ENCODE measurements at regions not wholly inside any gene's neighbourhood (a gene's known extent, or its start where the extent isn't known, plus 50 kb on each side); places are given as distances from the start of the nearest gene placed in this dataset.
"Not testable (repeated sequence)": the region's sequence is repeated elsewhere in the genome, so short reads cannot be mapped to it uniquely, and the experiment has no call there.

DNA sequence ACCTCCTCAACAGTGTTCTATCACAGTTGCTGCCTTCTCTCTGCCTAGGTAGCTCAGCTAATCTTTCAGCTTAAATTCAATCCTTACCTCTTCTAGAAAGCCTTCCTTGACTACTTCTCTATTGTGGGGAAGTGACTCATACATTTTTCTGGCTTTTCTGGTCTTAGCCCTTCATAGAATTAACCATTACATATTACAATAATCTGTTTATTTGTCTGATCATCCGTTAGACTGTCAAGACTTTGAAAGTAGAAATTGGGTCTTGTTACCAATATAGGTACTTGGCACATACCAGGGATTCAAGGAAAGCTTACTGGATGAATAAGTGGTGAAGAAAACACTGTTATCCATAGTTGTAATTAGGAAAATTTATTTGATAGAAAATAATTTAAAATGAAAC, 89.6 kb downstream of the FANCF start (continued):
- TF ChIP-seq, protein P1, sequence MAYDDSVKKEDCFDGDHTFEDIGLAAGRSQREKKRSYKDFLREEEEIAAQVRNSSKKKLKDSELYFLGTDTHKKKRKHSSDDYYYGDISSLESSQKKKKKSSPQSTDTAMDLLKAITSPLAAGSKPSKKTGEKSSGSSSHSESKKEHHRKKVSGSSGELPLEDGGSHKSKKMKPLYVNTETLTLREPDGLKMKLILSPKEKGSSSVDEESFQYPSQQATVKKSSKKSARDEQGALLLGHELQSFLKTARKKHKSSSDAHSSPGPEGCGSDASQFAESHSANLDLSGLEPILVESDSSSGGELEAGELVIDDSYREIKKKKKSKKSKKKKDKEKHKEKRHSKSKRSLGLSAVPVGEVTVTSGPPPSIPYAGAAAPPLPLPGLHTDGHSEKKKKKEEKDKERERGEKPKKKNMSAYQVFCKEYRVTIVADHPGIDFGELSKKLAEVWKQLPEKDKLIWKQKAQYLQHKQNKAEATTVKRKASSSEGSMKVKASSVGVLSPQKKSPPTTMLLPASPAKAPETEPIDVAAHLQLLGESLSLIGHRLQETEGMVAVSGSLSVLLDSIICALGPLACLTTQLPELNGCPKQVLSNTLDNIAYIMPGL (CRISPR knock-in tag; IDR thresholded peaks at IDR 0.05) = no peak
- TF ChIP-seq, protein P2, sequence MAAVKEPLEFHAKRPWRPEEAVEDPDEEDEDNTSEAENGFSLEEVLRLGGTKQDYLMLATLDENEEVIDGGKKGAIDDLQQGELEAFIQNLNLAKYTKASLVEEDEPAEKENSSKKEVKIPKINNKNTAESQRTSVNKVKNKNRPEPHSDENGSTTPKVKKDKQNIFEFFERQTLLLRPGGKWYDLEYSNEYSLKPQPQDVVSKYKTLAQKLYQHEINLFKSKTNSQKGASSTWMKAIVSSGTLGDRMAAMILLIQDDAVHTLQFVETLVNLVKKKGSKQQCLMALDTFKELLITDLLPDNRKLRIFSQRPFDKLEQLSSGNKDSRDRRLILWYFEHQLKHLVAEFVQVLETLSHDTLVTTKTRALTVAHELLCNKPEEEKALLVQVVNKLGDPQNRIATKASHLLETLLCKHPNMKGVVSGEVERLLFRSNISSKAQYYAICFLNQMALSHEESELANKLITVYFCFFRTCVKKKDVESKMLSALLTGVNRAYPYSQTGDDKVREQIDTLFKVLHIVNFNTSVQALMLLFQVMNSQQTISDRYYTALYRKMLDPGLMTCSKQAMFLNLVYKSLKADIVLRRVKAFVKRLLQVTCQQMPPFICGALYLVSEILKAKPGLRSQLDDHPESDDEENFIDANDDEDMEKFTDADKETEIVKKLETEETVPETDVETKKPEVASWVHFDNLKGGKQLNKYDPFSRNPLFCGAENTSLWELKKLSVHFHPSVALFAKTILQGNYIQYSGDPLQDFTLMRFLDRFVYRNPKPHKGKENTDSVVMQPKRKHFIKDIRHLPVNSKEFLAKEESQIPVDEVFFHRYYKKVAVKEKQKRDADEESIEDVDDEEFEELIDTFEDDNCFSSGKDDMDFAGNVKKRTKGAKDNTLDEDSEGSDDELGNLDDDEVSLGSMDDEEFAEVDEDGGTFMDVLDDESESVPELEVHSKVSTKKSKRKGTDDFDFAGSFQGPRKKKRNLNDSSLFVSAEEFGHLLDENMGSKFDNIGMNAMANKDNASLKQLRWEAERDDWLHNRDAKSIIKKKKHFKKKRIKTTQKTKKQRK (IDR thresholded peaks at IDR 0.05; ENCODE audit: borderline replicate concordance, low read depth, low read length) = no peak
- TF ChIP-seq THRAP3 (IDR thresholded peaks at IDR 0.05; ENCODE audit: borderline replicate concordance) = no peak
- no peak for TF ChIP-seq CHD4 (IDR thresholded peaks at IDR 0.05; ENCODE audit: insufficient read depth, insufficient replicate concordance, low read depth, low read length, poor library complexity, severe bottlenecking)
- TF ChIP-seq, protein P3, sequence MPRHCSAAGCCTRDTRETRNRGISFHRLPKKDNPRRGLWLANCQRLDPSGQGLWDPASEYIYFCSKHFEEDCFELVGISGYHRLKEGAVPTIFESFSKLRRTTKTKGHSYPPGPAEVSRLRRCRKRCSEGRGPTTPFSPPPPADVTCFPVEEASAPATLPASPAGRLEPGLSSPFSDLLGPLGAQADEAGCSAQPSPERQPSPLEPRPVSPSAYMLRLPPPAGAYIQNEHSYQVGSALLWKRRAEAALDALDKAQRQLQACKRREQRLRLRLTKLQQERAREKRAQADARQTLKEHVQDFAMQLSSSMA (CRISPR knock-in tag; IDR thresholded peaks at IDR 0.05) = no peak

DNA sequence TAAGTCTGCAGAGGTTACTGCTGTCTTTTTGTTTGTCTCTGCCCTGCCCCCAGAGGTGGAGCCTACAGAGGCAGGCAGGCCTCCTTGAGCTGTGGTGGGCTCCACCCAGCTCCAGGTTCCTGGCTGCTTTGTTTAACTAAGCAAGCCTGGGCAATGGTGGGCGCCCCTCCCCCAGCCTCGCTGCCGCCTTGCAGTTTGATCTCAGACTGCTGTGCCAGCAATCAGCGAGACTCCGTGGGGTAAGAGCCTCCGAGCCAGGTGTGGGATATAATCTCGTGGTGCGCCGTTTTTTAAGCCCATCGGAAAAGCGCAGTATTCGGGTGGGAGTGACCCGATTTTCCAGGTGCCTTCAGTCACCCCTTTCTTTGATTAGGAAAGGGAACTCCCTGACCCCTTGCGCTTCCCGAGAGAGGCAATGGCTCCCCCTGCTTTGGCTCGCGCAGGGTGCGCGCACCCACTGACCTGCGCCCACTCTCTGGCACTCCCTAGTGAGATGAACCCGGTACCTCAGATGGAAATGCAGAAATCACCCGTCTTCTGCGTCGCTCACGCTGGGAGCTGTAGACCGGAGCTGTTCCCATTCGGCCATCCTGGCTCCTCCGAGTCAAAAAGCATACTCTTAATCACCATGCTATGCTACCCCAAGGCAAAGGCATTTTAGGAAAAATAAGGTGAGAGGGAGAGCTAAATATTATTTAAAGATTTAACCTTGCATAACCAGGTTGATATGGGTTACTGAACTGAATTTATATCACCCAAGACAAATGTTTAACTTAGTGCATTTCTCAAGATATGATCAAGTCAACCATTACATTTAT, 96.8 kb downstream of the FANCF start:
- not testable (repeated sequence) for FAIRE-seq

More for the DNA sequence above, 96.8 kb downstream of the FANCF start:
- ATAC-seq; H3K27me3 ChIP-seq (ENCODE audit: control insufficient read depth in 2 of 2, insufficient read depth in 2 of 2, low read length in 2 of 2); BruUV-seq (replicated peaks); H4K20me1 ChIP-seq (replicated peaks; ENCODE audit: control insufficient read depth, insufficient read depth, low read length); POLR2A ChIA-PET; H2AFZ ChIP-seq (ENCODE audit: low read depth, low read length); H3K79me2 ChIP-seq (ENCODE audit: control insufficient read depth, insufficient read depth, low read length); H3K9me3 ChIP-seq (replicated peaks; ENCODE audit: control insufficient read depth, insufficient read depth, low read depth, low read length); in situ Hi-C loops (cut with MboI); DNase-seq (ENCODE audit: extremely low read depth in 1 of 4, low spot score in 3 of 4); H3K9me1 ChIP-seq (ENCODE audit: control insufficient read depth, insufficient read depth, low read length); CTCF ChIA-PET (ENCODE audit: low intra/inter-chr PET ratio); intact Hi-C loops (cut with micrococcal nuclease); H3K27ac ChIP-seq (ENCODE audit: extremely low read depth, low read depth, low read length); H3K4me1 ChIP-seq (replicated peaks in 1 of 2; ENCODE audit: control insufficient read depth in 2 of 2, insufficient read depth in 2 of 2, low read length in 2 of 2); H3K36me3 ChIP-seq (ENCODE audit: control insufficient read depth, insufficient read depth, low read length); H3K4me3 ChIP-seq; H3K4me2 ChIP-seq (ENCODE audit: insufficient read depth, low read length); H3K9ac ChIP-seq (ENCODE audit: insufficient read depth in 1 of 2, low read depth in 2 of 2, low read length in 2 of 2): not testable (repeated sequence)
- WGBS (ENCODE audit: insufficient coverage, low coverage, missing lambda C conversion rate) = 8% methylated on average over 12 of the region's 28 CpGs
